ENCODE measurements at regions not wholly inside any gene's neighbourhood (a gene's known extent, or its start where the extent isn't known, plus 50 kb on each side); places are given as distances from the start of the nearest gene placed in this dataset.

GRCh38 chr2:12533337-12534005, 183.3 kb upstream of the TRIB2 start:
- no peak overlapping the region for H3K4me3 ChIP-seq (ENCODE audit: low read length)
- DNase-seq (ENCODE audit: low read depth) = no peak
- no peak for TF ChIP-seq CTCF (conservative IDR thresholded peaks at IDR 0.05; ENCODE audit: low read depth, low read length)

- peak; percentile 74 for DNase-seq (ENCODE audit: low read depth)
- no peak overlapping the region for H3K4me3 ChIP-seq (ENCODE audit: low read length)
These were observed 182.0 kb upstream of the TRIB2 start for GRCh38 chr2:12534646-12535263.

GRCh38 chr2:12536976-12537375, 179.8 kb upstream of the TRIB2 start:
- no peak overlapping the region for H3K4me3 ChIP-seq (ENCODE audit: low read length)
- DNase-seq (ENCODE audit: low read depth) = no peak
- TF ChIP-seq CTCF (conservative IDR thresholded peaks at IDR 0.05; ENCODE audit: low read depth, low read length) = no peak

More at GRCh38 chr2:12534646-12535263, 182.0 kb upstream of the TRIB2 start:
- no peak for TF ChIP-seq CTCF (conservative IDR thresholded peaks at IDR 0.05; ENCODE audit: low read depth, low read length)

GRCh38 chr2:12538138-12538694, 178.5 kb upstream of the TRIB2 start:
- DNase-seq (ENCODE audit: low read depth) = no peak
- no peak for TF ChIP-seq CTCF (conservative IDR thresholded peaks at IDR 0.05; ENCODE audit: low read depth, low read length)
- no peak overlapping the region for H3K4me3 ChIP-seq (ENCODE audit: low read length)

- TF ChIP-seq CTCF (conservative IDR thresholded peaks at IDR 0.05; ENCODE audit: low read depth, low read length) = no peak
- no peak for DNase-seq (ENCODE audit: low read depth)
- H3K4me3 ChIP-seq (ENCODE audit: low read length) = no peak overlapping the region
These were observed 177.4 kb upstream of the TRIB2 start for GRCh38 chr2:12539336-12539735.

GRCh38 chr2:12539776-12540562, 176.8 kb upstream of the TRIB2 start:
- no peak overlapping the region for H3K4me3 ChIP-seq (ENCODE audit: low read length)
- DNase-seq (ENCODE audit: low read depth) = no peak
- TF ChIP-seq CTCF (conservative IDR thresholded peaks at IDR 0.05; ENCODE audit: low read depth, low read length) = no peak
